Pulmonary artery endothelial cell (primary cell): ENCODE measurements at regions not wholly inside any gene's neighbourhood (a gene's known extent, or its start where the extent isn't known, plus 50 kb on each side); places are given as distances from the start of the nearest gene placed in this dataset.
"Not testable (repeated sequence)": the region's sequence is repeated elsewhere in the genome, so short reads cannot be mapped to it uniquely, and the experiment has no call there.

Source experiments
- DNase-seq: peaks from one replicate; pipeline ENCODE4 v3.0.0-alpha.2; 2011; ENCODE audit warnings: low read depth, low spot score

DNA sequence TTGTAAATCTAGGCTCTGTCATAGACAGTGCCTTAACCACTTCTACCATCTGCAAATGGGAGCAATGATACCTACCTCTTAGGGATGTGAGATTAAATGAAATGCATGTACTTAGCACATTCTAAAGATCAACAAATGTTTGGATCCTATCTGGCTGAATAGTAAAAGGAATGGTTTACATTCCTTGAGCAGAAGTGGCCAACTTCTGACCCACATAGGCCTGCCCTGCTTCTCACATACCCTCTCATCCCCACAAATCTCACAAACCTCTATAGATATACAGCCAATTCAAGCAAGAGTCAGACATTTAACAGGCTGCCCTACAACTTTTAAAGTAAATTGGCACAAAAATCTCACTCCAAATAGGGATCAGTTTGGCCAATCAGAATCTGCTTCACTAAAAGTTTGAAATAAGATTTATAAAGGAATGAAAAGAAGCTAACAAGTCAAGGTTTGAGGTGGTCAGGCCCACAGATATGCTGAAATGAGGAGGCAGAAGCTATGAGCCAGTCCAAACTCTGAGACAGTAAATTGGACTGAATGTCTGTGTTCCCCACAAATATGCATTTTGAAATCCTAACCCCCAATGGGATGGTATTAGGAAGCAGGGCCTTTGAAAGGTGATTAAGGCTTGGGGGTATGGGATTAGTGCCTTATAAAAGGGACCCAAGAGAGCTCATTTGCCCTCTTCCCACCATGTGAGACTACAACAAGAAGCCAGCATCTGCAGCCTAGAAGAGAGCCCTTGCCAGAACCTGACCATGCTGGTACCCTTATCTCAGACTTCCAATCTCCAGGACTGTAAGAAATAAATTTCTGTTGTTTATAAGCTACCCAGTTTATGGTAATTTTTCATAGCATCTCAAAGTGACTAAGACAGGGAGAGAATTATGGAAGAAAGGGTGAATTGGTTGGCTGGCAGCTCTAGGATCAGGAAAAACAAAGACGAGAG is 227.8 kb upstream of the RBMS1 start:
- DNase-seq = no peak

GRCh38 chr2:160726046-160726445 is 232.4 kb upstream of the RBMS1 start:
- DNase-seq = no peak

- DNase-seq = no peak
These were observed 236.8 kb upstream of the RBMS1 start for GRCh38 chr2:160730296-160730995.

DNA sequence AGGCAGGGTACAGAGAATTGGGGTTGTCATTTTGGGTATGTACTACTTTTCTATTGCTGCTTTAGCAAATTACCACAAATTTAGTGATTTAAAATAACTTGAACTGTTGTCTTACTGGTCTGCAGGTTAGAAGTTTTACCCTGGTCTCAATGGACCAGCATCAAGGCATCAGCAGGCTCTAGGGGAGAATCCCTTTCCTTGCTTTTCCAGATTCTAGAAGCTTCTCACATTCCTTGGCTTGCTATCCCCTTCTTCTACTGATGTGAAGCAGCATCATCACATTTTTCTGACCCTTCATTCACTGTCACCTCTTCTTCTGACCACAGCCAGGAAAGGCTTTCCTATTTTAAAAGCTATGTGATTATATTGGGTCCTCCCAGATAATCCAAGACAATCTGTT is 237.8 kb upstream of the RBMS1 start:
- no peak for DNase-seq

GRCh38 chr2:160731856-160732255 is 238.2 kb upstream of the RBMS1 start:
- DNase-seq = no peak

GRCh38 chr2:160735696-160736095 is 242.1 kb upstream of the RBMS1 start:
- no peak for DNase-seq

DNA sequence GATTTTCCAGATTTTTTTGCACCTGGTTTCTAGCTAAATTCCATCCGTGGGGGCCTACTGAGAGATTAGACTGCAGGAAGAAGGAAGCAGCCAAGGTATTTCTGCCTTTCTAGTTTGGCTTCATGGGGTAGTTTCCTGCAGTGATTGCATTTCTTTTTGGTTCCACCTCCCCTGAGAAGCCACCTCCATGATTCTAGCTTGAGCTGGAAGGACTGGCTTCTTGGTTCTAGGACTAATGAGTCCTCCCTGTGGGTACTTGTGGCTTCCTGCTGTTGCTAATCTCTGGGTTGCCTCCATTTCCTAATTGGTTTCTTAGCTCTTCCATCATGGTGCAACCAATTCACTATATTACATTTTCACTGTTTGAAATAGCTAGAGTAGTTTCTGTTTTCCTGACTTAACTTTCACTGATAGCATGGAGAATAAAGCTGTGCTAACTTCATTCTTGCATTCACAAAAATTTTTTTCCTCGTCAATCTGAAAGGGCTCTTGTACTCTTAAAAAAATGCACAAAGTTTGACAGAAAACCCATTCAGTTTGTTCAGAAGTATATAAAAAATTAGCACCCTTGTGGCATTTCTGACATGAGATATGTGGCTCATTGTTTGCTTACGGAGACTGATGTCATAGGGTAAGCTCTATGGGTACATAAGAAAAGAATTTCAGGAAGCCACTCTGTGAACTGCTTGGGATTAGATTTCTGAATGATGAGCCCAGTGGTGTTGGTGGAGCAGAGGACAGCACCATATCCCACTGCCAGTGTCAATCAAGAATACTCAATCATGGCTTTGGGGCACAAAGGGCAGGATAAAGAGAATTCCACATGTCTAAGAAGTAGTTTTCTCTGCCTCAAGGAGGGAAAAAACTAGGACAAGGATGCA is 242.8 kb upstream of the RBMS1 start:
- no peak for DNase-seq

DNA sequence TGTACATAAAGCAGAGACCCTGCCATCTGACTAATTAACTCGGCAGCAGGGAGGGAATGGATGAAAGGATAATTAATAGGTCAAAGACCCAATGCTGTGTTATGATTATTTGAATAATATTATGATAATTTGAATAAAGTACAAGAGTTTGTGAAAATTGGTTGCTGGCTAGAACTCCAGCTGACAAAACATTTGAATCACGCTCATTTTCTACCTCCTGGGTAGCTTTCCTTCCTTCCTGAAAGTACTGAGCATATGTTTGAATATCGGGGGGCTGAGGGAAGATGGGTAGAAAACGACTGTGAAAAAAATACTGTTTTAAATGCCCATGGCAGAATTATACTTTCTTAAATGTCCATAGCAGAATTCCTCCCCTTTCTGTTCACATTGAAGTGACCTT is 243.6 kb upstream of the RBMS1 start:
- no peak for DNase-seq

GRCh38 chr2:160741271-160741670 is 247.7 kb upstream of the RBMS1 start:
- DNase-seq = no peak

DNA sequence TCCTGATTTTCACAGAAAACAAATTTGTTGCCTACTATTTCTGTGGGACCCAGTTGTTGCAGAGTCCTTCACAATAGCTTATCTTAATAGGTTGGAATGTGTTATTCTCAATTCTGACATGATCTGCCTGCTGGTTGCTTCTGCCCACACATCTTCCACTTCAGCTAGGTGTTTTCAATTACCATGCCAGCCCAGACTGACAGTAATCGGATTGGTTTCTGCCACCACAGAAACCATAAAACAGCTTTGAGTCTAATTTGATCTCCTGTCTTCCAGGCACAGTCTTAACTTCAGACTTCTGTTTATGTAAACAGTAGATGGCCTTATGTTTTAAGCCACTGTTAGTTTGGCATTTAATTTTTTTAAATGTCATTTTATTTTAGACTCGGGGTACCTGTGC is 248.2 kb upstream of the RBMS1 start:
- no peak for DNase-seq

GRCh38 chr2:160742667-160743066 is 249.1 kb upstream of the RBMS1 start:
- DNase-seq = no peak

- no peak for DNase-seq
These were observed 254.0 kb upstream of the RBMS1 start for GRCh38 chr2:160747501-160748170.

- no peak for DNase-seq
These were observed 257.4 kb upstream of the RBMS1 start for GRCh38 chr2:160751021-160751420.

DNA sequence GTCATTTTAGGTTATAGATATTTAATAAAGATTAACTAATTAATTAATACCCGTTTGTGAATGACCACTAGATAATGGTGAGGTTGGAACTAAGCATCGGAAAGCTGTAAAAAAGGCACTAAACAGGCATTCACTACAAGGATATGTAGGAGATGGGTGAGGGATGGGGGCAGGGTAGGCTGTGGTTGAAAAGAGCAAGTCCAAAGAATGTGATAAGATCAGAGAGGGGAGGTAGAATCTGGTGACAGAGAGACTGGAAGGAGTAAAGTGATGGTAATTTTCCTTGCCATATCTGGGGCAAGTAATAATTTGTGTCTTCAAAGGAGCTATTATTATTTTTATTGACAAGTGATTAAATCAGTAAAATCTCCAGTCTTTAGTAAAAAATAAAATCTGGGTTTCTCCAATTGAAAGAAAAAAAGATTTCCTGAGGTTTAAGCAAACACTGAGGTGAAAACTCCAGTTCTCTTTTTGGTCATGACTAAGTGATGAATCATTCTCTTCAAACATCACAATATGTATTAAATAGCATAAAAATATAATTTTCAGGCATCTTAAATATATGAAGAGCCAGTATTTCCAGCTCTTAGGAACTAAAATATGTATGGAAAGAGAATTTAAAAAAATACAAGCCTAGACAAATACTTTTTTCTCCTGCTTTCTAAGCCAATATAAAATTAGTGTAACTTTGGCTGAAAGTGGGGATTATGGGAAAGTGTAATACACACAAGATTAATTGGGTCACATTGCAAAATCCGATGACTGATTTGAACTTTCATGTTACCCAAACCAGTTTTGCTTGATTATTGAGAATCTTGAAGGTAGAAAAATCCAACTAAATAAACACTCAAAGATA is 259.1 kb upstream of the RBMS1 start:
- no peak for DNase-seq

- DNase-seq = no peak
These were observed 259.7 kb upstream of the RBMS1 start for GRCh38 chr2:160753331-160753654.

DNA sequence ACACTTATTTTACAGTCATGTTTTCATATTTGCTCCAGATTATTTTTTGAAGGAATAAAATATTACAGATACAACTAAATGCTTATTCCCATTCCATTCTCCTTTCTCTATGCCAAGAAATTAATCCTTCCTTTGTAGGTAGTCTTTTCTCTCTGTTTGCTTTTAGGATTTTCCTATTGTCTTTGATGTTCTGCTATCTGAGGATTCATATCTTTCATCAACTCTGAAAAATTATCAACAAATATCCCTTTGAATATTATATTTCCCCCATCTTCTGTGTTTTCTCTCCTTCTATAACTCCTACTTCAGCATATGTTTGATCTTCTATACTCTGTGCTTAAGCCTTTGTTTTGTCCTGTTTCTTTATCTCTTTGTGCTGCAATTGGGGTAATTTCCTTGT is 260.4 kb upstream of the RBMS1 start:
- no peak for DNase-seq

GRCh38 chr2:160756481-160756880 is 262.9 kb upstream of the RBMS1 start:
- no peak for DNase-seq

DNA sequence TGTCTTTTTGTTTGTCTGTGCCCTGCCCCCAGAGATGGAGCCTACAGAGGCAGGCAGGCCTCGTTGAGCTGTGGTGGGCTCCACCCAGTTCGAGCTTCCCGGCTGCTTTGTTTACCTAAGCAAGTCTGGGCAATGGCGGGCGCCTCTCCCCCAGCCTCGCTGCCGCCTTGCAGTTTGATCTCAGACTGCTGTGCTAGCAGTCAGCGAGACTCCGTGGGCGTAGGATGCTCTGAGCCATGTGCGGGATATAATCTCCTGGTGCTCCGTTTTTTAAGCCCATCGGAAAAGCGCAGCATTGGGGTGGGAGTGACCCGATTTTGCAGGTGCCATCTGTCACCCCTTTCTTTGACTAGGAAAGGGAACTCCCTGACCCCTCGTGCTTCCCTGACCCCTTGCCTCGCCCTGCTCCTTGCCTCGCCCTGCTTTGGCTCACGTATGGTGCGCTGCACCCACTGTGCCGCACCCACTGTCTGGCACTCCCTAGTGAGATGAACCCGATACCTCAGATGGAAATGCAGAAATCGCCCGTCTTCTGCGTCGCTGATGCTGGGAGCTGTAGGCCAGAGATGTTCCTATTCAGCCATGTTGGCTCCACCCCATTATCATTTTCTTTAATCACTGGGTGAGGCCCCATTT is 269.0 kb upstream of the RBMS1 start:
- DNase-seq = not testable (repeated sequence)

GRCh38 chr2:160783474-160783873 is 289.9 kb upstream of the RBMS1 start:
- no peak for DNase-seq

DNA sequence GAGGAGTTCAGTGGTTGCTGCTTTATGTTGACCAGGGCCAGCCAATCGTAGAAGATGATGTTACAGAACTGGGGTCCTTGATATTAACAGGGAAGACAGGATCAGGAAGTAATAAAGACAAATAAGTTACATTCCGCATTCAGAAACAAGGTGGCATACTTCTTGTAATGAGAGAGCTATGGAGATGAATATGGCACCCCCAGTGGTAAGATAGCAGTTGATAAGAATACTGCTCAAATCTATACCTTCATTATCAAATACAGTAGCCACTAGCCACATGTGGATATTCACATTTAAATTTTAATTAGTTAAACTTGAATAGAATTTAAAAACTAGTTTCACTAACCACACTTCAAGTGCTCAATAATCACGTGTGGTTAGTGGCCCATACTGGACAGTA is 290.4 kb upstream of the RBMS1 start:
- DNase-seq = no peak
